ENCODE measurements at regions not wholly inside any gene's neighbourhood (a gene's known extent, or its start where the extent isn't known, plus 50 kb on each side); places are given as distances from the start of the nearest gene placed in this dataset.

DNA sequence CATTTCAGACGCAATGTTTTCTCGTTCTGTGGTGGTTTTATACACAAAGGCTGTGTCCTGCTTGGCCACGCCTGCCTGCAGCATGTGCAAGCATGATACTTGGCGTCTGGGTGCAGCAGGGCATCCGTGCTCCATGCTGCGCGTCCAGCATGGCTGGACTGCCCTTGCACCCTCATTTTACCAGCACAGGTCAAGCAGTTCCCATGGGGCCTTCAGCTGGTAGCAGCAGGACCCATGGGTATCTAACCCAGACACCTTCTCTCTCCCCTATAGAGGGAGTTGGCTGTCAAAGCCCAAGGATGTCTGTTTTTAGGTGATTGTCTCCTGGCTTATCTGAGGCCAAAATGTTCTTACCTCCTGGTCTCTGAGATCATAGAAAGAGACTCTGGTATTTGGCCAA lies 158.3 kb upstream of the PITX1 start:
- TF ChIP-seq TAF1 (IDR thresholded peaks at IDR 0.05; ENCODE audit: borderline replicate concordance, insufficient read depth, low read length) (no peak), SIN3A (IDR thresholded peaks at IDR 0.05; ENCODE audit: borderline replicate concordance, insufficient read depth, low read length) (no peak), POLR2AphosphoS5 (IDR thresholded peaks at IDR 0.05; ENCODE audit: low read depth, low read length) (no peak), FOXP2 (optimal IDR thresholded peaks at IDR 0.05; ENCODE audit: borderline replicate concordance, extremely low read depth, extremely low read length, insufficient read depth) (no peak)
- TF ChIP-seq, protein P1, sequence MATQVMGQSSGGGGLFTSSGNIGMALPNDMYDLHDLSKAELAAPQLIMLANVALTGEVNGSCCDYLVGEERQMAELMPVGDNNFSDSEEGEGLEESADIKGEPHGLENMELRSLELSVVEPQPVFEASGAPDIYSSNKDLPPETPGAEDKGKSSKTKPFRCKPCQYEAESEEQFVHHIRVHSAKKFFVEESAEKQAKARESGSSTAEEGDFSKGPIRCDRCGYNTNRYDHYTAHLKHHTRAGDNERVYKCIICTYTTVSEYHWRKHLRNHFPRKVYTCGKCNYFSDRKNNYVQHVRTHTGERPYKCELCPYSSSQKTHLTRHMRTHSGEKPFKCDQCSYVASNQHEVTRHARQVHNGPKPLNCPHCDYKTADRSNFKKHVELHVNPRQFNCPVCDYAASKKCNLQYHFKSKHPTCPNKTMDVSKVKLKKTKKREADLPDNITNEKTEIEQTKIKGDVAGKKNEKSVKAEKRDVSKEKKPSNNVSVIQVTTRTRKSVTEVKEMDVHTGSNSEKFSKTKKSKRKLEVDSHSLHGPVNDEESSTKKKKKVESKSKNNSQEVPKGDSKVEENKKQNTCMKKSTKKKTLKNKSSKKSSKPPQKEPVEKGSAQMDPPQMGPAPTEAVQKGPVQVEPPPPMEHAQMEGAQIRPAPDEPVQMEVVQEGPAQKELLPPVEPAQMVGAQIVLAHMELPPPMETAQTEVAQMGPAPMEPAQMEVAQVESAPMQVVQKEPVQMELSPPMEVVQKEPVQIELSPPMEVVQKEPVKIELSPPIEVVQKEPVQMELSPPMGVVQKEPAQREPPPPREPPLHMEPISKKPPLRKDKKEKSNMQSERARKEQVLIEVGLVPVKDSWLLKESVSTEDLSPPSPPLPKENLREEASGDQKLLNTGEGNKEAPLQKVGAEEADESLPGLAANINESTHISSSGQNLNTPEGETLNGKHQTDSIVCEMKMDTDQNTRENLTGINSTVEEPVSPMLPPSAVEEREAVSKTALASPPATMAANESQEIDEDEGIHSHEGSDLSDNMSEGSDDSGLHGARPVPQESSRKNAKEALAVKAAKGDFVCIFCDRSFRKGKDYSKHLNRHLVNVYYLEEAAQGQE (IDR thresholded peaks at IDR 0.05; ENCODE audit: insufficient read depth in 1 of 2, low read depth in 2 of 2, low read length in 2 of 2) = no peak

DNA sequence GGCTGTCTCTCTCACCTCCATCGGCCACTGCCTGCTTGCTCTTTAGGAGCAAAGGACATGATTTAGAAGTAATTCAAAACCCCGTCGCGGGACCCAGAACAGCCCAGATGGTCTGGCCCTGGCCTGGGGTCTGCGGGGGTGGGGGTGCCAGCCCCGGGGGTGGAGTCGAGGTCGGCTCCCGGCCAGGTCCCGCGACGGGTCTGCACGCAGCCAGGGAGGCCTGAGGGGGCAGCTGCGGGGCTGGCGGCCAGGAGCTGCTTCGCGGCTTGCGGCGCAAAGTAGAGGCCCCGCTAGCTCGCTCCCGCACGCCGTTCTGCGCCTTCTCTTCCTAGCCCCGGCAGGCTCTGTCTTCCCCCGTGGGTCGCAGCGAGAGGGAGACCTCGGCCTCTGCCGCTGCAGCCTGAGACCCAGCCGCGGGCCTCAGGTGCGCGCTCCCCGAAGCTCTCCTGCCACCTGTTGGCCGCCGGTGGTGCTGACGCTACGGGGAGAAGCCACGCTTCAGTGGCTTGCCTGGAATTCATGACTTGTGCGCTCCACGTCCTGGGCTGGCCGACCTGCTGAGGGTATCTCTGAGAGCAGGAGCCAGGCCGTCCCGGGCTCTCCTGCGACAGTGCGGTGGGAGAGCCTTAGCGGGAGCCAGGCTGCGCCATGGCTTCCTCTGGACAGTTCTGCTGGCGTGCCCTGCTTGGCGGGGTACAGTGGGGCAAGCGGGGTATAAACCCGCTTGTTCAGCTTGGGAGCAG lies 157.2 kb upstream of the PITX1 start:
- TF ChIP-seq FOXP2 (optimal IDR thresholded peaks at IDR 0.05; ENCODE audit: borderline replicate concordance, extremely low read depth, extremely low read length, insufficient read depth) (peak; percentile 89), POLR2AphosphoS5 (IDR thresholded peaks at IDR 0.05; ENCODE audit: low read depth, low read length) (no peak), TAF1 (IDR thresholded peaks at IDR 0.05; ENCODE audit: borderline replicate concordance, insufficient read depth, low read length) (no peak)

DNA sequence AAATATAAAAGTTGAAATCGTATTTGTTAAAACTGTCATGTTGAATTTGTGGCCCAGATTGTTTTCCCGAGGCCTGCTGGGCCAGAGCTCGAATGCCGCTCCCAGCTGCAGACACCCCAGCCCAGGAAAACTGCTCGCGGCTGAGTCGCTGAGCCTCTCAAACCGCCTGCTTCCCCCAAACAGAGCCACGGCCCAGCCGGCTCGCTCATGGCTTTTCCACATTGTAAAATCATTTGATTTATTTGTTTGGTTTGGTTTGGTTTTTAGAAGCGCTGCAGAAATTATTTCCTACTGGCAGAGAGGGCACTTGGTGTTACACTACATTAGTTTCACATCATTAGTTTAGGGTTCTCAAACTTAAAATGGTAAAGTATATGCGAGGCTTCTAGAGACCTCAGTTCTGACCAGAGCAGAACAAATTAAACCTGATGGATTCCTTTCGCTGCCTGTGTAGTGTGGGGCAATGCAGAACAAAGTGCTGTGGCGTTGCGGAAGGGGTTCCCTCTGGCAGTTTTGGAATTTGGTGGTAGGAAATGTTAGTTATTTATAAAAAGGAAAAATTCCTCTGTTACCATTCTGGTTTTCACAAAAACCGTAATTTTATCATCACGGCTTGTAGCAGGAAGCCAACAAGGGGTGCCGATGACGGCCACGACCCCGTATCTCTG lies 156.5 kb upstream of the PITX1 start:
- TF ChIP-seq, protein P1 (IDR thresholded peaks at IDR 0.05; ENCODE audit: insufficient read depth in 1 of 2, low read depth in 2 of 2, low read length in 2 of 2) = no peak
- no peak for TF ChIP-seq FOXP2 (optimal IDR thresholded peaks at IDR 0.05; ENCODE audit: borderline replicate concordance, extremely low read depth, extremely low read length, insufficient read depth)
- TF ChIP-seq POLR2AphosphoS5 (IDR thresholded peaks at IDR 0.05; ENCODE audit: low read depth, low read length) = no peak
- TF ChIP-seq SIN3A (IDR thresholded peaks at IDR 0.05; ENCODE audit: borderline replicate concordance, insufficient read depth, low read length) = no peak
- TF ChIP-seq TAF1 (IDR thresholded peaks at IDR 0.05; ENCODE audit: borderline replicate concordance, insufficient read depth, low read length) = no peak

DNA sequence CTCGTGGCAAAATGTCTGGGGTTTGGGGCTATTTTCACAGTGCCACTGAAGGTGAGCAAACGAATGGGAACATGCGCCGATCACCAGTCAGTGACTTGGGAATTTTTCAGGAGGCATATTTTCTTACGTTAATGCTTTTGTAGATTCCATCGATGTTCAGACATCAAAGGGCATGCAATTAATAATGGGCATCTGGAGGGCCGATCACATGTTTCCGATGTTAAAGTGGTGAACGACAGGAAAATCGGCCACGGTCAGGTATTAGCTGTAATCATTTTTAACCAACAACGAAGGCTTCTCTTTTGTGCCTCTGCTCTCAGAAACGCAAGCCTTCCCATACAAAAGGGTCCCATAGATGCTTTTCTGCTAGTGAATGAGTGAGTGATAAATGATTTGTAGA lies 155.0 kb upstream of the PITX1 start:
- TF ChIP-seq TAF1 (IDR thresholded peaks at IDR 0.05; ENCODE audit: borderline replicate concordance, insufficient read depth, low read length) (no peak), FOXP2 (optimal IDR thresholded peaks at IDR 0.05; ENCODE audit: borderline replicate concordance, extremely low read depth, extremely low read length, insufficient read depth) (no peak), POLR2AphosphoS5 (IDR thresholded peaks at IDR 0.05; ENCODE audit: low read depth, low read length) (no peak), SIN3A (IDR thresholded peaks at IDR 0.05; ENCODE audit: borderline replicate concordance, insufficient read depth, low read length) (no peak)
- TF ChIP-seq, protein P1 (IDR thresholded peaks at IDR 0.05; ENCODE audit: insufficient read depth in 1 of 2, low read depth in 2 of 2, low read length in 2 of 2) = no peak

DNA sequence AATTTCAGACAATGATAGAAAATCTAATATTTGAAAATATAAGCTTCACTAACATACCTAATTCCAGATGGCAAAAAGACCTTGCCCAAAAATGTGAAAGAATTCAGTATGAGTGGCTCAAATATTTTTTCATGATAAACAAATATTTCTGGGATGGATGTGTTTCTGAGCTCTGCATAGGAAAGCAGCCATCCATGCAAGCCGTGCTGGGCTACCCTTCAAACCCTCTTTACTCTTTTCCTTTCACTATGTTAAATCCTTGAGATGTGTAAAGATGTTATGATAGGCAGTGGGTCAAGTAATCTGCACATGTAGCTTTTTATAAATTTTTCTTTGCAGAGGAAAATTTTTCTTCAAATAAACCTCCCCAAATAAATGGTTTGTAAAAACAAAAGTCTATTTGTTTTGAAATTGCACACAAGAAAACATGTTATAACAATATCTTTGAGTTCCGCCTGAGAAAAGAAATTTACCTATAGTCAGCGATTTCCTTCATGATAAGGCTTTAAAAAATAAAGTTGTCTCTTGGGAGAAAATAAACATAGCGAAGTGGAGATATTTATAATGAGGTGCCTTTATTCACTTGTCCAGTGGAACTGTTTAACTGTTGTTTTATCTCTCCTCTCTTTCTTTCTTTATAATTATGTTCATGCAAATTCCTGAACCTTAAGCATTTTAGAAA lies 154.3 kb upstream of the PITX1 start:
- TF ChIP-seq POLR2AphosphoS5 (IDR thresholded peaks at IDR 0.05; ENCODE audit: low read depth, low read length) (no peak), TAF1 (IDR thresholded peaks at IDR 0.05; ENCODE audit: borderline replicate concordance, insufficient read depth, low read length) (no peak), FOXP2 (optimal IDR thresholded peaks at IDR 0.05; ENCODE audit: borderline replicate concordance, extremely low read depth, extremely low read length, insufficient read depth) (no peak), SIN3A (IDR thresholded peaks at IDR 0.05; ENCODE audit: borderline replicate concordance, insufficient read depth, low read length) (no peak)
- TF ChIP-seq, protein P1 (IDR thresholded peaks at IDR 0.05; ENCODE audit: insufficient read depth in 1 of 2, low read depth in 2 of 2, low read length in 2 of 2) = no peak
